Adrenal gland (tissue), 9 donors: ENCODE measurements at regions not wholly inside any gene's neighbourhood (a gene's known extent, or its start where the extent isn't known, plus 50 kb on each side); places are given as distances from the start of the nearest gene placed in this dataset.

Source experiments
- DNase-seq, 7 donors: peaks; one replicate each; pipeline ENCODE4 v3.0.0-alpha.2; 2019 to 2020
- H3K27ac ChIP-seq, 5 donors: fragments of 200-600 bp; sonication (generic) in 4 of 5; 1 replicate in 3 of 5; 2 replicates in 2 of 5; pipeline versions ENCODE4 v1.5.1 to v1.8.0; 2016 to 2020; ENCODE audit warnings: mild to moderate bottlenecking in 1 of 5
- H3K27me3 ChIP-seq: fragments of 200-600 bp; 2 replicates; pipeline ENCODE4 v1.8.0; 2021
- H3K36me3 ChIP-seq, 2 donors: fragments of 200-600 bp; replicated peaks in 1 of 2; 1 replicate in 1 of 2; 2 replicates in 1 of 2; pipeline versions ENCODE4 v1.5.1 to v1.8.0; 2018 to 2022
- H3K4me1 ChIP-seq, 2 donors: fragments of 200-600 bp; replicated peaks in 1 of 2; 1 replicate in 1 of 2; 2 replicates in 1 of 2; pipeline versions ENCODE4 v1.5.1 to v1.8.0; 2018 to 2021
- H3K4me3 ChIP-seq, 4 donors: fragments of 200-600 bp; sonication (generic) in 3 of 4; one replicate each; pipeline ENCODE4 v1.5.1; 2016 to 2018
- H3K9me3 ChIP-seq, 3 donors: fragments of 200-600 bp; sonication (generic) in 1 of 3; replicated peaks in 1 of 3; 1 replicate in 2 of 3; 2 replicates in 1 of 3; pipeline versions ENCODE4 v1.5.1 to v1.8.0; 2016 to 2021
- POLR2A ChIP-seq, 2 donors: fragments of 450-650 bp; IDR thresholded peaks; one replicate each; pipeline ENCODE4 v1.6.1; 2017; ENCODE audit warnings: antibody characterized with exemption in 2 of 2, mild to moderate bottlenecking in 2 of 2, moderate library complexity in 1 of 2
- WGBS, 4 donors: extraction: QIAGEN DNeasy Blood & Tissue Kit in 2 of 4; methylation state at CpG; one replicate each; pipeline versions ENCODE4 v1.1.5 to v1.1.7; 2013 to 2017; 5-methylcytosine and 5-hydroxymethylcytosine counted together
- intact Hi-C, 2 donors: fragments of 100-400 bp; cut with DNase I; formaldehyde crosslinking; loops; one replicate each; pipeline versions ENCODE4 v1.14.1 to v1.15.0; 2022 to 2023
- TF ChIP-seq, protein P1 (sequence below), 6 experiments: fragments of 450-650 bp in 4 of 6; fragments of 200-600 bp in 2 of 6; sonication (generic) in 1 of 6; IDR thresholded peaks; 1 replicate in 5 of 6; 2 replicates in 1 of 6; pipeline versions ENCODE4 v1.5.1 to v1.8.0; 2016 to 2021; ENCODE audit warnings: antibody characterized with exemption in 6 of 6, mild to moderate bottlenecking in 2 of 6, moderate library complexity in 1 of 6
- donor health status: healthy with polysubstance abuse.
- donor health status: Bipolar disorder and iron deficiency.
- donor health status: DM: yes; HTN: yes; CAD: no.
- donor health status: DM: no; HTN: no; CAD: no.
- donor health status: DM: no; HTN: no; CAD: no.

DNA sequence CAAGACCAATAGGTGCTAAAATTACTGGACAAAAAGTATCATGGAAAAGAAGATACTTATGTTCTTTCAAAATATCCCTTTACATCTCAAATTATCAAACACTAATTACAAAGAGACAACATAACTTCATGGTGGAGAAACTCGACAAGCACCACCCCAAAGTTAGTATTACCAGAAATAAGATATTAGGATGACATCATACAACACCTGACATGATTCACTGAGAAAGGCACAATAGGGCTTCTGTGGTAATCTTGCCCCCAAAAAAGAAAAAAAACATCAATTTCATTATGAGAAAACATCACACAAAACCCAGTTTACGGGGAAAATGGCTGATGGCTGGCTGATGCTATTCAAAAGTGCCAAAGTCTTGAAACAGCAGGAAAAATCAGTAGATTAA, 1781.7 kb upstream of the PCDH10 start:
- H3K27ac ChIP-seq: no peak overlapping the region
- intact Hi-C loops: no loop called here
- no peaks in the 10 kb centered on the region for H3K27me3 ChIP-seq
- no peak for TF ChIP-seq POLR2A (IDR thresholded peaks at IDR 0.05)
- TF ChIP-seq, protein P1, sequence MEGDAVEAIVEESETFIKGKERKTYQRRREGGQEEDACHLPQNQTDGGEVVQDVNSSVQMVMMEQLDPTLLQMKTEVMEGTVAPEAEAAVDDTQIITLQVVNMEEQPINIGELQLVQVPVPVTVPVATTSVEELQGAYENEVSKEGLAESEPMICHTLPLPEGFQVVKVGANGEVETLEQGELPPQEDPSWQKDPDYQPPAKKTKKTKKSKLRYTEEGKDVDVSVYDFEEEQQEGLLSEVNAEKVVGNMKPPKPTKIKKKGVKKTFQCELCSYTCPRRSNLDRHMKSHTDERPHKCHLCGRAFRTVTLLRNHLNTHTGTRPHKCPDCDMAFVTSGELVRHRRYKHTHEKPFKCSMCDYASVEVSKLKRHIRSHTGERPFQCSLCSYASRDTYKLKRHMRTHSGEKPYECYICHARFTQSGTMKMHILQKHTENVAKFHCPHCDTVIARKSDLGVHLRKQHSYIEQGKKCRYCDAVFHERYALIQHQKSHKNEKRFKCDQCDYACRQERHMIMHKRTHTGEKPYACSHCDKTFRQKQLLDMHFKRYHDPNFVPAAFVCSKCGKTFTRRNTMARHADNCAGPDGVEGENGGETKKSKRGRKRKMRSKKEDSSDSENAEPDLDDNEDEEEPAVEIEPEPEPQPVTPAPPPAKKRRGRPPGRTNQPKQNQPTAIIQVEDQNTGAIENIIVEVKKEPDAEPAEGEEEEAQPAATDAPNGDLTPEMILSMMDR (IDR thresholded peaks at IDR 0.05): no peak
- no peak overlapping the region for H3K4me3 ChIP-seq
- H3K36me3 ChIP-seq: no peaks in the 10 kb centered on the region
- no peak for DNase-seq
- no peaks in the 10 kb centered on the region for H3K9me3 ChIP-seq
- H3K4me1 ChIP-seq: no peaks in the 10 kb centered on the region
- WGBS, 4 donors: 76 to 88% (median 81%) methylated on average over 2 of the region's 2 CpGs

DNA sequence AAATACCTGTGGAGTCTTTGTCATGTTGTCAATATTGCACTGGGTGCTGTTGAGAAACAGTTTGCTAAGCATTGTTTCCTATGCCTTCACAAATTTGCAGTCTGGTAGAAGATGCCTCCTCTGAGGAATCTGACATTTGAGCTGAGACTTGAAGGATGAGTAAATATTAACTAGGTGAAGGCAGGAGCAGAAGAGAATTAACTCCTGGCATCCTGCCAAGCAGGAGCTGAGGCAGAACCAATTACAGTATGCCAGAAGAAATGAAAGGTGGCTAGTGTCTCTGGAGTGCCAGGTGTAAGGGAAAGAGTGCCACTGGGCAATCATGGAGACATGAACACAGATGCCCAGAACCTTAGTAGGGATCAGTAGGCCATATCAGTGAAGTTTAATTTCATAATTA, 1778.2 kb upstream of the PCDH10 start:
- no peak for DNase-seq
- no peaks in the 10 kb centered on the region for H3K4me1 ChIP-seq
- no peaks in the 10 kb centered on the region for H3K9me3 ChIP-seq
- H3K27ac ChIP-seq: no peak overlapping the region
- H3K36me3 ChIP-seq: no peaks in the 10 kb centered on the region
- TF ChIP-seq, protein P1 (IDR thresholded peaks at IDR 0.05): no peak
- no peak for TF ChIP-seq POLR2A (IDR thresholded peaks at IDR 0.05)
- H3K4me3 ChIP-seq: no peak overlapping the region
- intact Hi-C loops: no loop called here
- H3K27me3 ChIP-seq: no peaks in the 10 kb centered on the region

DNA sequence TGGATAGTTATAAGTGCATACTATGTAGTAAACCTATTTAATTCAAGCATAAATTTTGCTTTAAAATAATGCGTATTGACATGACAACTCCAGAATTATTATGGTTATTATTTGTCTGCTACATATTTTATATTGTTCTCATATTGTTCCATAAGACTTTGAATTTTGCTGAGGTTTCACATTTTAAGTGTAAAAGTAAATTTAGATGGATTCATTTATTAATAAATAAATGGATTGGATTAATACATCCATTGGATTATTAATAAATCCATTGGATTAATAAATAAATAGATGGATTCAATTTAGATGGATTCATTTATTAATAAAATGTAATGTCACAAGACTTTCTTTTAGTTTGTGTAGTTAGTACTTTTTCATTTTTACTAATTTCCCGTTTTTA, 1768.0 kb upstream of the PCDH10 start:
- DNase-seq: no peak
- intact Hi-C loops: no loop called here
- no peak overlapping the region for H3K27ac ChIP-seq
- H3K27me3 ChIP-seq: no peaks in the 10 kb centered on the region
- H3K4me3 ChIP-seq: no peak overlapping the region
- TF ChIP-seq POLR2A (IDR thresholded peaks at IDR 0.05): no peak
- TF ChIP-seq, protein P1 (IDR thresholded peaks at IDR 0.05): no peak
- no peaks in the 10 kb centered on the region for H3K9me3 ChIP-seq
- WGBS, 4 donors: 65 to 83% (median 74%) methylated on average over 2 of the region's 2 CpGs
- no peaks in the 10 kb centered on the region for H3K4me1 ChIP-seq
- H3K36me3 ChIP-seq: no peaks in the 10 kb centered on the region

DNA sequence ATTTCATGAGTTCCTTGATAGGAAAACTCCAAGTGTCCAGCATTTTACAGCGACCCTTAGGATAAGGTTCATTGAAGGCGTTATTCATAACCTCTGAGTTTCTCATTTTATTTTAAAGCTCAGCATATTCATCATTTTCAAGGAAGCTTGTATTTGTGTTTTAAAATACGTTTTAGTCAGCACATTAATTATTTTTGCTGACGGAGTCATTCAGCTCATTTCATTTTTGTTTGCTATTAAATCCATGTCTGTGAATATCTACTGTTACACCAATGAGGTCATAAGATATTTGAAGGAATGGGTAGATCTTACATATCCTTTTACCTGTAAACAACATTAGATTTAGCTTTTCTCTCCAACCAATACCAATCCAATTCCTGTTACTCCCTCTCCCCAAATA, 1766.3 kb upstream of the PCDH10 start:
- Histone ChIP-seq H3K27ac (no peak overlapping the region), H3K4me1 (no peaks in the 10 kb centered on the region), H3K27me3 (no peaks in the 10 kb centered on the region), H3K9me3 (no peaks in the 10 kb centered on the region), H3K4me3 (no peak overlapping the region), H3K36me3 (no peaks in the 10 kb centered on the region)
- DNase-seq: no peak
- intact Hi-C loops: no loop called here
- WGBS, 4 donors: 65 to 73% (median 67%) methylated on average over 4 of the region's 4 CpGs
- TF ChIP-seq POLR2A (IDR thresholded peaks at IDR 0.05): no peak
- TF ChIP-seq, protein P1 (IDR thresholded peaks at IDR 0.05): no peak
